ENCODE measurements at regions not wholly inside any gene's neighbourhood (a gene's known extent, or its start where the extent isn't known, plus 50 kb on each side); places are given as distances from the start of the nearest gene placed in this dataset.

DNA sequence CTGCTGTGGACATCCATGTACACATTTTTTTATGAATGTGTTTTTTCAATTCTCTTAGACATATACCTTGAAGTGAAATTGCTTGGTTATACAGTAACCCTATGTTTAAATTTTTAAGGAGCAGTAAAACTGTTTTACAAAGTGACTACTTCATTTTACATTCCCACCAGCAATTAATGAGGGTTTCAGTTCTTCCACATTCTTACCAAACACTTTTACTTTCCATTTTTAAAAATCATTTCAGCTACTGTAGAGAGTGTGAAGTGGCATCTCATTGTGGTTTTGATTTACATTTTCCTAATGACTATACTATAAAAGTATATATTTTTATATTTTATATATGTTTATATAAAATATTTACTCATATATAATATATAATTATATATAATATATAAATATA is 1221.5 kb downstream of the PLA2G4A start:
- Mint-ChIP-seq H3K27ac (no peak overlapping the region), H3K9me3 (peaks cover 3% of the 10 kb centered on the region), H3K4me3 (no peak overlapping the region), H3K4me1 (no peaks in the 10 kb centered on the region), H3K27me3 (no peaks in the 10 kb centered on the region), H3K36me3 (ENCODE audit: low read depth) (no peaks in the 10 kb centered on the region)
- ChIA-PET CTCF (no interaction called here), POLR2A (no interaction called here)
- ATAC-seq (ENCODE audit: low read depth): no peak
- DNase-seq: no peak
- TF ChIP-seq, protein P1, sequence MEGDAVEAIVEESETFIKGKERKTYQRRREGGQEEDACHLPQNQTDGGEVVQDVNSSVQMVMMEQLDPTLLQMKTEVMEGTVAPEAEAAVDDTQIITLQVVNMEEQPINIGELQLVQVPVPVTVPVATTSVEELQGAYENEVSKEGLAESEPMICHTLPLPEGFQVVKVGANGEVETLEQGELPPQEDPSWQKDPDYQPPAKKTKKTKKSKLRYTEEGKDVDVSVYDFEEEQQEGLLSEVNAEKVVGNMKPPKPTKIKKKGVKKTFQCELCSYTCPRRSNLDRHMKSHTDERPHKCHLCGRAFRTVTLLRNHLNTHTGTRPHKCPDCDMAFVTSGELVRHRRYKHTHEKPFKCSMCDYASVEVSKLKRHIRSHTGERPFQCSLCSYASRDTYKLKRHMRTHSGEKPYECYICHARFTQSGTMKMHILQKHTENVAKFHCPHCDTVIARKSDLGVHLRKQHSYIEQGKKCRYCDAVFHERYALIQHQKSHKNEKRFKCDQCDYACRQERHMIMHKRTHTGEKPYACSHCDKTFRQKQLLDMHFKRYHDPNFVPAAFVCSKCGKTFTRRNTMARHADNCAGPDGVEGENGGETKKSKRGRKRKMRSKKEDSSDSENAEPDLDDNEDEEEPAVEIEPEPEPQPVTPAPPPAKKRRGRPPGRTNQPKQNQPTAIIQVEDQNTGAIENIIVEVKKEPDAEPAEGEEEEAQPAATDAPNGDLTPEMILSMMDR (IDR thresholded peaks at IDR 0.05): no peak
- intact Hi-C loops (cut with micrococcal nuclease): no loop called here

DNA sequence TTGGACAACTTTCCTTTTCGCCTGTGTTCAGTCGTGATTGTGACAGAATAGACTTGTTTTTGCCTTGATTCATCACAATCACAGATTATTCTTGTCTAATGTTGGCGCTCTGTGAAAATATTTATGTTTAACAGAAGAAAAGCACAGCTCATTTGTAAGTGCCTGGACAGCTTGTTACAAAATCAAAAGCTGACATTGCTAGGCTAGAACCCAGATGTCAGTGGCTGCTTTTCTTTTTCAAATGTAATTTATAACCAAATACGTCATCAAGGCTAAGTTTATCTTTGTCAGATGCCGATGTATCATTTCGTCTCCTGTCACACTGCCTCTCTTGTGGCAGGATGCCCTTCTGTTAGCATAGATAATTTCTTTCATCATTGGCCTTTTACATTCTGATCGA is 1227.3 kb downstream of the PLA2G4A start:
- H3K27me3 Mint-ChIP-seq: no peaks in the 10 kb centered on the region
- DNase-seq (no peak), ATAC-seq (ENCODE audit: low read depth) (no peak)
- TF ChIP-seq, protein P1 (IDR thresholded peaks at IDR 0.05): no peak
- H3K9me3 Mint-ChIP-seq: peaks cover 15% of the 10 kb centered on the region
- no peaks in the 10 kb centered on the region for H3K36me3 Mint-ChIP-seq (ENCODE audit: low read depth)
- no peaks in the 10 kb centered on the region for H3K4me1 Mint-ChIP-seq
- H3K4me3 Mint-ChIP-seq: no peak overlapping the region
- CTCF ChIA-PET: no interaction called here
- intact Hi-C loops (cut with micrococcal nuclease): no loop called here
- POLR2A ChIA-PET: no interaction called here
- H3K27ac Mint-ChIP-seq: no peak overlapping the region

DNA sequence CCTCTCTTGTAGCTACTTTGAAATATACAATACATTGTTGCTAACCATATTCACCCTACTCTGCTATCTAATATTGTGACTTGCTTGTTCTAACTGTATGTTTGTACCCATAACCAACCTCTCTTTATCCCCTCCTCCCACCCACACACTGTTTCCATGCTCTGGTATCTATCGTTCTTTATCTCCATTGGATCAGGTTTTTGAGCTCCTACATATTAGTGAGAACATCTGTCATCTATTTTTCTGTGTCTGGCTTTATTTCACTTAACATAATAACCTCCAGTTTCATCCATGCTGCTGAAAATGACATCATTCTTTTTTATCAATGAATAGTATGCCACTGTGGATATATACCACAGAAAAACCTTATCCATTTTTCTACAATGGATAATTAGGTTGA is 1230.1 kb downstream of the PLA2G4A start:
- Mint-ChIP-seq H3K4me1 (no peaks in the 10 kb centered on the region), H3K4me3 (no peak overlapping the region), H3K9me3 (peaks cover 20% of the 10 kb centered on the region), H3K36me3 (ENCODE audit: low read depth) (no peaks in the 10 kb centered on the region), H3K27me3 (no peaks in the 10 kb centered on the region), H3K27ac (no peak overlapping the region)
- intact Hi-C loops (cut with micrococcal nuclease): no loop called here
- DNase-seq (no peak), ATAC-seq (ENCODE audit: low read depth) (no peak)
- ChIA-PET CTCF (no interaction called here), POLR2A (no interaction called here)
- TF ChIP-seq, protein P1 (IDR thresholded peaks at IDR 0.05): no peak

DNA sequence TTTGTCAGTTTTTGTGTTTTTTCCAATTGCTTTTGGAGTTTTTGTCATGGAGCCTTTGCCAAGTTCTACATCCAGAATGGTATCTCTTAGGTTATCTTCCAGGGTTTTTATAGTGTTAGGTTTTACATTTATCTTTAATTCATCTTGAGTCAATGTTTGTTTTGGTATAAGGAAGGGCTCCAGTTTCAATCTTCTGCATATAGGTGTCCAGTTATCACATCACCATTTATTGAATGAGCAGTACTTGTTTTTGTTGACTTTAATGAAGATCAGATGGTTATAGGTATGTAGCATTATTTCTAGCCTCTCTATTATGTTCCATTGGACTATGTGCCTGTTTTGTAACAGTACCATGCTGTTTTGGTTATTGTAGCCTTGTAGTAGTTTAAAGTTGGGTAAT is 1233.1 kb downstream of the PLA2G4A start:
- ChIA-PET POLR2A (no interaction called here), CTCF (no interaction called here)
- ATAC-seq (ENCODE audit: low read depth): no peak
- peaks cover 34% of the 10 kb centered on the region for H3K9me3 Mint-ChIP-seq
- no peak for DNase-seq
- TF ChIP-seq, protein P1 (IDR thresholded peaks at IDR 0.05): no peak
- H3K4me3 Mint-ChIP-seq: no peak overlapping the region
- no peaks in the 10 kb centered on the region for H3K4me1 Mint-ChIP-seq
- no peak overlapping the region for H3K27ac Mint-ChIP-seq
- H3K27me3 Mint-ChIP-seq: no peaks in the 10 kb centered on the region
- intact Hi-C loops (cut with micrococcal nuclease): no loop called here
- H3K36me3 Mint-ChIP-seq (ENCODE audit: low read depth): no peaks in the 10 kb centered on the region

DNA sequence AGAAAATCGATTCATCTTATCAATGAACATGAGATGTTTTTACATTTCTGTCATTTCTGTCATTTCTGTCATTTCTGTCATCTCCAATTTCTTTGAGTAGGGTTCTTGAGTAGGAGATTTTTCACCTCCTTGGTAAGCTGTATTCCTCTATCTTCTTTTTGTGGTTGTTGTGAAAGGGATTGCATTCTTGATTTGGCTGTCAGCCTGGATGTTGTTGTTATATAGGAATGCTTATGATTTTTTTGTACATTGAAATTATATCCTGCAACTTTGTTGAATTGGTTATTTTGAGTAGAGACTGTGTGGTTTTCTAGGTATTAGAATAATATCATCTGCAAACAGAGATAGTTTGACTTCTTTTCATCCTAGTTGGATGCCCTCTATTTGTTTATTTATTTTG is 1233.7 kb downstream of the PLA2G4A start:
- DNase-seq (no peak), ATAC-seq (ENCODE audit: low read depth) (no peak)
- H3K27me3 Mint-ChIP-seq: no peaks in the 10 kb centered on the region
- H3K27ac Mint-ChIP-seq: no peak overlapping the region
- no peaks in the 10 kb centered on the region for H3K4me1 Mint-ChIP-seq
- ChIA-PET CTCF (no interaction called here), POLR2A (no interaction called here)
- peaks cover 33% of the 10 kb centered on the region for H3K9me3 Mint-ChIP-seq
- TF ChIP-seq, protein P1 (IDR thresholded peaks at IDR 0.05): no peak
- H3K4me3 Mint-ChIP-seq: no peak overlapping the region
- H3K36me3 Mint-ChIP-seq (ENCODE audit: low read depth): no peaks in the 10 kb centered on the region
- intact Hi-C loops (cut with micrococcal nuclease): no loop called here

Measured in activated B cell treated with CpG ODN at 0.5 μM for 24 hours (primary cell).